ENCODE measurements at regions not wholly inside any gene's neighbourhood (a gene's known extent, or its start where the extent isn't known, plus 50 kb on each side); places are given as distances from the start of the nearest gene placed in this dataset.
A peak's percentile ranks its signal among the peaks of the same experiment; 100 is the strongest.
"Not testable (repeated sequence)": the region's sequence is repeated elsewhere in the genome, so short reads cannot be mapped to it uniquely, and the experiment has no call there.

GRCh38 chr4:33065749-33066148, 2345.6 kb downstream of the PCDH7 start:
- no peak for DNase-seq (ENCODE audit: low read depth, low spot score)
- H3K4me3 ChIP-seq (ENCODE audit: low read length) = no peak overlapping the region

GRCh38 chr4:33067221-33067620, 2347.1 kb downstream of the PCDH7 start:
- no peak for DNase-seq (ENCODE audit: low read depth, low spot score)
- no peak overlapping the region for H3K4me3 ChIP-seq (ENCODE audit: low read length)

- DNase-seq (ENCODE audit: low read depth, low spot score) = no peak
- H3K4me3 ChIP-seq (ENCODE audit: low read length) = no peak overlapping the region
Observed at GRCh38 chr4:33068539-33068938, 2348.4 kb downstream of the PCDH7 start.

GRCh38 chr4:33071535-33071934, 2351.4 kb downstream of the PCDH7 start:
- no peak for DNase-seq (ENCODE audit: low read depth, low spot score)
- H3K4me3 ChIP-seq (ENCODE audit: low read length) = no peak overlapping the region

GRCh38 chr4:33072298-33073089, 2352.3 kb downstream of the PCDH7 start:
- DNase-seq (ENCODE audit: low read depth, low spot score) = no peak
- no peak overlapping the region for H3K4me3 ChIP-seq (ENCODE audit: low read length)

GRCh38 chr4:33073811-33074210, 2353.6 kb downstream of the PCDH7 start:
- H3K4me3 ChIP-seq (ENCODE audit: low read length) = no peak overlapping the region
- DNase-seq (ENCODE audit: low read depth, low spot score) = no peak

GRCh38 chr4:33078145-33078544, 2358.0 kb downstream of the PCDH7 start:
- DNase-seq (ENCODE audit: low read depth, low spot score) = no peak

GRCh38 chr4:33080275-33080674, 2360.1 kb downstream of the PCDH7 start:
- no peak for DNase-seq (ENCODE audit: low read depth, low spot score)
- no peak overlapping the region for H3K4me3 ChIP-seq (ENCODE audit: low read length)

More at GRCh38 chr4:33078145-33078544, 2358.0 kb downstream of the PCDH7 start:
- no peak overlapping the region for H3K4me3 ChIP-seq (ENCODE audit: low read length)

GRCh38 chr4:33085709-33086108, 2365.5 kb downstream of the PCDH7 start:
- DNase-seq (ENCODE audit: low read depth, low spot score) = no peak
- H3K4me3 ChIP-seq (ENCODE audit: low read length) = no peak overlapping the region

GRCh38 chr4:33086331-33086925, 2366.3 kb downstream of the PCDH7 start:
- no peak overlapping the region for H3K4me3 ChIP-seq (ENCODE audit: low read length)
- no peak for DNase-seq (ENCODE audit: low read depth, low spot score)

- DNase-seq (ENCODE audit: low read depth, low spot score) = no peak
- H3K4me3 ChIP-seq (ENCODE audit: low read length) = no peak overlapping the region
Observed at GRCh38 chr4:33088713-33089112, 2368.5 kb downstream of the PCDH7 start.

GRCh38 chr4:33090910-33091309, 2370.7 kb downstream of the PCDH7 start:
- H3K4me3 ChIP-seq (ENCODE audit: low read length) = no peak overlapping the region
- no peak for DNase-seq (ENCODE audit: low read depth, low spot score)

- DNase-seq (ENCODE audit: low read depth, low spot score) = no peak
- H3K4me3 ChIP-seq (ENCODE audit: low read length) = no peak overlapping the region
Observed at GRCh38 chr4:33091961-33092360, 2371.8 kb downstream of the PCDH7 start.

GRCh38 chr4:33104273-33104672, 2384.1 kb downstream of the PCDH7 start:
- no peak overlapping the region for H3K4me3 ChIP-seq (ENCODE audit: low read length)

GRCh38 chr4:33107814-33108213, 2387.6 kb downstream of the PCDH7 start:
- no peak overlapping the region for H3K4me3 ChIP-seq (ENCODE audit: low read length)
- no peak for DNase-seq (ENCODE audit: low read depth, low spot score)

More at GRCh38 chr4:33104273-33104672, 2384.1 kb downstream of the PCDH7 start:
- no peak for DNase-seq (ENCODE audit: low read depth, low spot score)

- no peak overlapping the region for H3K4me3 ChIP-seq (ENCODE audit: low read length)
- no peak for DNase-seq (ENCODE audit: low read depth, low spot score)
Observed at GRCh38 chr4:33111117-33111516, 2390.9 kb downstream of the PCDH7 start.

GRCh38 chr4:33116871-33117270, 2396.7 kb downstream of the PCDH7 start:
- H3K4me3 ChIP-seq (ENCODE audit: low read length) = no peak overlapping the region
- DNase-seq (ENCODE audit: low read depth, low spot score) = no peak

- H3K4me3 ChIP-seq (ENCODE audit: low read length) = no peak overlapping the region
- DNase-seq (ENCODE audit: low read depth, low spot score) = no peak
Observed at GRCh38 chr4:33126002-33126401, 2405.8 kb downstream of the PCDH7 start.

- not testable (repeated sequence) for H3K4me3 ChIP-seq (ENCODE audit: low read length); DNase-seq (ENCODE audit: low read depth, low spot score)
Observed at GRCh38 chr4:33130662-33131061, 2410.5 kb downstream of the PCDH7 start.

GRCh38 chr4:33133723-33134122, 2413.6 kb downstream of the PCDH7 start:
- H3K4me3 ChIP-seq (ENCODE audit: low read length) = no peak overlapping the region
- DNase-seq (ENCODE audit: low read depth, low spot score) = no peak

- DNase-seq (ENCODE audit: low read depth, low spot score) = peak; percentile 1
Observed at GRCh38 chr4:33134366-33134765, 2414.2 kb downstream of the PCDH7 start.

More at GRCh38 chr4:33134366-33134765, 2414.2 kb downstream of the PCDH7 start:
- H3K4me3 ChIP-seq (ENCODE audit: low read length) = no peak overlapping the region
